K562 (cell line): ENCODE measurements at regions not wholly inside any gene's neighbourhood (a gene's known extent, or its start where the extent isn't known, plus 50 kb on each side); places are given as distances from the start of the nearest gene placed in this dataset.

Experiments used
- ATAC-seq: fragments of 200-7000 bp; cut with Tn5 transposase; 3 replicates; pipeline ENCODE4 v1.9.1; 2020; ENCODE audit warnings: moderate library complexity
- BruUV-seq: library from RNA; stranded (reverse); fragments of 400-500 nt; replicated peaks from 2 replicates; lab custom pipeline; 2021; lab: Mats Ljungman, UMichigan
- CTCF ChIA-PET: fragments of 300-600 bp; formaldehyde crosslinking; extraction: SDS; loops from one replicate; lab custom pipeline; 2021; ENCODE audit warnings: low intra/inter-chr PET ratio; lab: Yijun Ruan, JAX
- POLR2A ChIA-PET: fragments of 300-600, 350-650 bp; sonication (Branson Sonifier 250); formaldehyde crosslinking; extraction: SDS; loops from one replicate; lab custom pipeline; 2021; ENCODE audit warnings: antibody characterized with exemption, inconsistent platforms; lab: Yijun Ruan, JAX
- DNase-seq, 4 experiments: peaks; one replicate each; pipeline versions ENCODE4 v3.0.0 to v3.0.0-alpha.2; 2011 to 2018; ENCODE audit warnings: low spot score in 3 of 4, mixed read lengths in 3 of 4; ENCODE audit errors: extremely low read depth in 1 of 4
- FAIRE-seq: peaks from 2 replicates; lab custom pipeline; 2011; peaks lifted over from hg19 to GRCh38; lab: Jason Lieb, UNC
- H2AFZ ChIP-seq: 2 replicates; pipeline ENCODE4 v1.6.0; 2011; ENCODE audit warnings: low read depth, low read length, control low read depth, inconsistent platforms
- H3K27ac ChIP-seq: fragments of 200-600 bp; 3 replicates; pipeline ENCODE4 v1.8.0; 2011; ENCODE audit warnings: low read depth, mild to moderate bottlenecking, control low read depth, inconsistent platforms, low read length, moderate library complexity, mixed read lengths; ENCODE audit errors: extremely low read depth
- H3K27me3 ChIP-seq, 2 experiments: fragments of 300-600 bp in 1 of 2; 2 replicates in 1 of 2; 3 replicates in 1 of 2; pipeline versions ENCODE4 v1.6.0 to v1.8.0; 2011; ENCODE audit warnings: inconsistent platforms in 2 of 2, low read length in 2 of 2, mild to moderate bottlenecking in 1 of 2, mixed read lengths in 1 of 2, moderate library complexity in 1 of 2; ENCODE audit not compliant: control insufficient read depth in 2 of 2, insufficient read depth in 2 of 2
- H3K36me3 ChIP-seq: fragments of 300-600 bp; 3 replicates; pipeline ENCODE4 v1.8.0; 2011; ENCODE audit warnings: mild to moderate bottlenecking, low read length, inconsistent platforms; ENCODE audit not compliant: control insufficient read depth, insufficient read depth
- H3K4me1 ChIP-seq, 2 experiments: fragments of 200-600 bp in 1 of 2; replicated peaks in 1 of 2; 2 replicates in 1 of 2; 3 replicates in 1 of 2; pipeline versions ENCODE4 v1.5.1 to v1.8.0; 2011; ENCODE audit warnings: inconsistent platforms in 2 of 2, low read length in 2 of 2, mild to moderate bottlenecking in 1 of 2, mixed read lengths in 1 of 2, moderate library complexity in 1 of 2; ENCODE audit not compliant: control insufficient read depth in 2 of 2, insufficient read depth in 2 of 2
- H3K4me2 ChIP-seq: 2 replicates; pipeline ENCODE4 v1.6.1; 2011; ENCODE audit warnings: low read length, control low read depth, inconsistent platforms, mixed read lengths; ENCODE audit not compliant: insufficient read depth
- H3K4me3 ChIP-seq: fragments of 200-600 bp; sonication (generic), shearing (Covaris generic); 2 replicates; pipeline ENCODE4 v1.5.1; 2016; ENCODE audit warnings: control low read depth, inconsistent platforms
- H3K79me2 ChIP-seq: fragments of 200-600 bp; 3 replicates; pipeline ENCODE4 v1.8.0; 2011; ENCODE audit warnings: low read length, inconsistent platforms; ENCODE audit not compliant: control insufficient read depth, insufficient read depth
- H3K9ac ChIP-seq, 2 experiments: 2 replicates each; pipeline versions ENCODE4 v1.6.0 to v1.6.1; 2011; ENCODE audit warnings: low read depth in 2 of 2, low read length in 2 of 2, control low read depth in 1 of 2, inconsistent platforms in 1 of 2, mild to moderate bottlenecking in 1 of 2, mixed read lengths in 1 of 2; ENCODE audit not compliant: insufficient read depth in 1 of 2
- H3K9me1 ChIP-seq: one replicate; pipeline ENCODE4 v1.6.0; 2011; ENCODE audit warnings: inconsistent platforms, mild to moderate bottlenecking, low read length, moderate library complexity; ENCODE audit not compliant: control insufficient read depth, insufficient read depth
- H3K9me3 ChIP-seq: replicated peaks from 2 replicates; pipeline ENCODE4 v1.5.1; 2011; ENCODE audit warnings: low read depth, low read length, inconsistent platforms; ENCODE audit not compliant: control insufficient read depth, insufficient read depth
- H4K20me1 ChIP-seq: replicated peaks from 2 replicates; pipeline ENCODE4 v1.6.1; 2011; ENCODE audit warnings: low read length, inconsistent platforms, mixed read lengths; ENCODE audit not compliant: control insufficient read depth, insufficient read depth
- FOXK2 ChIP-seq, 2 experiments: fragments of 450-650 bp; IDR thresholded peaks in 1 of 2; conservative IDR thresholded peaks in 1 of 2; 2 replicates each; pipeline ENCODE4 v1.6.1; 2016; ENCODE audit warnings: low read depth in 2 of 2, mild to moderate bottlenecking in 1 of 2
- MCM2 ChIP-seq: fragments of 450-650 bp; IDR thresholded peaks from 2 replicates; pipeline ENCODE4 v1.6.1; 2017; ENCODE audit warnings: low read depth, mild to moderate bottlenecking
- MEF2D ChIP-seq: conservative IDR thresholded peaks from 2 replicates; pipeline ENCODE4 v1.6.1; 2016; ENCODE audit warnings: low read depth, missing genetic modification characterization, missing compliant biosample characterization
- NFIX ChIP-seq: fragments of 250-450 bp; sonication (Bioruptor Pico); IDR thresholded peaks from 2 replicates; pipeline ENCODE4 v1.4.0; 2020; ENCODE audit warnings: low read depth, mild to moderate bottlenecking, moderate library complexity
- PML ChIP-seq: IDR thresholded peaks from 2 replicates; pipeline ENCODE4 v1.6.1; 2012; ENCODE audit warnings: low read length, inconsistent platforms
- PYGO2 ChIP-seq: fragments of 450-650 bp; IDR thresholded peaks from 2 replicates; pipeline ENCODE4 v1.6.1; 2016; ENCODE audit warnings: mild to moderate bottlenecking, missing genetic modification characterization, moderate library complexity, missing compliant biosample characterization
- ZNF274 ChIP-seq: IDR thresholded peaks from 2 replicates; pipeline ENCODE4 v1.6.1; 2011; ENCODE audit warnings: low read depth, mild to moderate bottlenecking, low read length, moderate library complexity, borderline replicate concordance
- ZNF76 ChIP-seq: fragments of 250-450 bp; sonication (Bioruptor Pico); IDR thresholded peaks from 2 replicates; pipeline ENCODE4 v1.4.0; 2020; ENCODE audit warnings: mild to moderate bottlenecking, moderate library complexity, borderline replicate concordance
- WGBS: fragments of 100-300 bp; shearing (Covaris generic); methylation state at CpG from one replicate; pipeline ENCODE4 v1.1.6; 2016; ENCODE audit warnings: low coverage, mixed read lengths; ENCODE audit not compliant: insufficient coverage; ENCODE audit errors: missing lambda C conversion rate; 5-methylcytosine and 5-hydroxymethylcytosine counted together
- in situ Hi-C: fragments of 300-500 bp; cut with MboI; formaldehyde crosslinking; loops from 4 replicates; pipeline ENCODE4 v1.15.0; 2018; ENCODE audit warnings: inconsistent platforms, mixed read lengths
- intact Hi-C: fragments of 100-400 bp; cut with micrococcal nuclease; formaldehyde crosslinking; loops from 2 replicates; pipeline ENCODE4 v1.14.2; 2022
- TF ChIP-seq, protein P1 (sequence below): fragments of 450-650 bp; IDR thresholded peaks from 2 replicates; pipeline ENCODE4 v1.6.1; 2017; ENCODE audit warnings: mild to moderate bottlenecking, moderate library complexity

DNA sequence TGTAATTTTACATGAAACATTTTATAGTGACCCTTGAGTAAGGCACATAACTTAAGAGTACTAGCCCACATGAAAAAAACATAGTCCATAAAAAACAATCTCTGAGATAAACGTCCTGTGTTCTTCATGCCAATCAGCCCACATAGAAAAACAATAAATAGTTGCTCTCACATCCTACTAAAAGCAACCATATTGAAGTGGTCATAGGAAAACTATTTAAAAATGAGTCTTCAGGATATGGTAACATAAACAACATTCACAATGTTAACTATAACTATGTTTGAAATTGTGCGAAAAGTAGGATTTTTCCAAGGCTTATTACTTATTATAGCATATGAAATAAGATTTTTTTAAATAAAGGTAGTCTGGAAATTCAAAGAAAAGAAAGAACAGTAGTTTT is 77.1 kb upstream of the EPHA5 start:
- Histone ChIP-seq H3K4me3 (no peak overlapping the region), H3K27ac (no peak overlapping the region), H3K79me2 (no peaks in the 10 kb centered on the region), H3K9me1 (no peaks in the 10 kb centered on the region), H3K36me3 (no peaks in the 10 kb centered on the region), H4K20me1 (no peaks in the 10 kb centered on the region), H3K4me2 (no peak overlapping the region), H3K4me1 (no peaks in the 10 kb centered on the region), H2AFZ (no peak overlapping the region), H3K9ac (no peak overlapping the region), H3K27me3 (no peaks in the 10 kb centered on the region), H3K9me3 (no peaks in the 10 kb centered on the region)
- ChIA-PET CTCF (no interaction called here), POLR2A (no interaction called here)
- FAIRE-seq (no peak), DNase-seq (no peak), ATAC-seq (no peak)
- BruUV-seq: no TSS peak
- intact Hi-C loops (no loop called here), in situ Hi-C loops (no loop called here)
- 3% methylated on average over 2 of the region's 2 CpGs for WGBS
- no peak for TF ChIP-seq MCM2
- TF ChIP-seq PML: no peak
- no peak for TF ChIP-seq NFIX (CRISPR knock-in tag)
- no peak for TF ChIP-seq ZNF76 (CRISPR knock-in tag)
- TF ChIP-seq MEF2D: no peak
- no peak for TF ChIP-seq FOXK2 (conservative IDR thresholded peaks at IDR 0.05 in 1 of 2, IDR thresholded peaks at IDR 0.05 in 1 of 2; ENCODE audit: low read depth in 2 of 2)
- TF ChIP-seq, protein P1, sequence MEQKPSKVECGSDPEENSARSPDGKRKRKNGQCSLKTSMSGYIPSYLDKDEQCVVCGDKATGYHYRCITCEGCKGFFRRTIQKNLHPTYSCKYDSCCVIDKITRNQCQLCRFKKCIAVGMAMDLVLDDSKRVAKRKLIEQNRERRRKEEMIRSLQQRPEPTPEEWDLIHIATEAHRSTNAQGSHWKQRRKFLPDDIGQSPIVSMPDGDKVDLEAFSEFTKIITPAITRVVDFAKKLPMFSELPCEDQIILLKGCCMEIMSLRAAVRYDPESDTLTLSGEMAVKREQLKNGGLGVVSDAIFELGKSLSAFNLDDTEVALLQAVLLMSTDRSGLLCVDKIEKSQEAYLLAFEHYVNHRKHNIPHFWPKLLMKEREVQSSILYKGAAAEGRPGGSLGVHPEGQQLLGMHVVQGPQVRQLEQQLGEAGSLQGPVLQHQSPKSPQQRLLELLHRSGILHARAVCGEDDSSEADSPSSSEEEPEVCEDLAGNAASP: no peak
- no peak for TF ChIP-seq PYGO2 (tag)
- TF ChIP-seq ZNF274: no peak
